PFSK-1 (cell line): ENCODE measurements at regions not wholly inside any gene's neighbourhood (a gene's known extent, or its start where the extent isn't known, plus 50 kb on each side); places are given as distances from the start of the nearest gene placed in this dataset.

Experiments
- FOXP2 ChIP-seq: optimal IDR thresholded peaks from 2 replicates; pipeline ENCODE3; 2011; ENCODE audit warnings: borderline replicate concordance, control low read depth, inconsistent platforms; ENCODE audit not compliant: insufficient read depth; ENCODE audit errors: extremely low read length, extremely low read depth
- POLR2AphosphoS5 ChIP-seq: IDR thresholded peaks from 2 replicates; pipeline ENCODE4 v1.6.1; 2012; ENCODE audit warnings: low read depth, mild to moderate bottlenecking, control low read depth, low read length, moderate library complexity
- SIN3A ChIP-seq: IDR thresholded peaks from 2 replicates; pipeline ENCODE4 v1.6.1; 2012; ENCODE audit warnings: mild to moderate bottlenecking, low read length, moderate library complexity, borderline replicate concordance; ENCODE audit not compliant: insufficient read depth
- TAF1 ChIP-seq: IDR thresholded peaks from 2 replicates; pipeline ENCODE4 v1.6.1; 2012; ENCODE audit warnings: low read length, control low read depth, borderline replicate concordance; ENCODE audit not compliant: insufficient read depth
- TF ChIP-seq, protein P1 (sequence below), 2 experiments: IDR thresholded peaks; 2 replicates each; pipeline versions ENCODE4 v1.6.1 to v1.8.0; 2011 to 2012; ENCODE audit warnings: low read depth in 2 of 2, low read length in 2 of 2, control low read depth in 1 of 2, inconsistent platforms in 1 of 2, mild to moderate bottlenecking in 1 of 2, moderate library complexity in 1 of 2; ENCODE audit not compliant: insufficient read depth in 1 of 2

DNA sequence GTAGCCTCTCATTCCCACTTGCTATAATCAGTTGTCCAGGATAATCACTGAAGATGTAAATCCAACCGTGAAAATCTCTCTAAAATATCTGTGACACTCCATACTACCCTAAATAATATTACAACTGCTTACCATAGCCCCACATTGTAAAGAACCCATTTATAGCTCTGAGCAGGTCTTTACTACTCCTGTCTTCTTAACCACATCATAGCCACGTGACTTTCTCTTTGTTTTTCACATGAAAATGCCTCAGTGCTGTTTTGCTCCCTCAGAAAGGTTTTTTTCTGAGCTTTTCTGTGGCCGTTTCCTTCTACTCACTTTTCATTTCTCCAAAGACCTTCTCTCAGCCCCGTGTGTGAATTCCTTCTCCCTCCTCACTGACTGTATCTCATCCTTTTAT, 662.2 kb upstream of the ADARB2 start:
- TF ChIP-seq SIN3A = no peak

GRCh38 chr10:2392145-2392812, 655.0 kb upstream of the ADARB2 start:
- no peak for TF ChIP-seq SIN3A
- TF ChIP-seq FOXP2 = no peak
- TF ChIP-seq TAF1 = no peak
- TF ChIP-seq, protein P1, sequence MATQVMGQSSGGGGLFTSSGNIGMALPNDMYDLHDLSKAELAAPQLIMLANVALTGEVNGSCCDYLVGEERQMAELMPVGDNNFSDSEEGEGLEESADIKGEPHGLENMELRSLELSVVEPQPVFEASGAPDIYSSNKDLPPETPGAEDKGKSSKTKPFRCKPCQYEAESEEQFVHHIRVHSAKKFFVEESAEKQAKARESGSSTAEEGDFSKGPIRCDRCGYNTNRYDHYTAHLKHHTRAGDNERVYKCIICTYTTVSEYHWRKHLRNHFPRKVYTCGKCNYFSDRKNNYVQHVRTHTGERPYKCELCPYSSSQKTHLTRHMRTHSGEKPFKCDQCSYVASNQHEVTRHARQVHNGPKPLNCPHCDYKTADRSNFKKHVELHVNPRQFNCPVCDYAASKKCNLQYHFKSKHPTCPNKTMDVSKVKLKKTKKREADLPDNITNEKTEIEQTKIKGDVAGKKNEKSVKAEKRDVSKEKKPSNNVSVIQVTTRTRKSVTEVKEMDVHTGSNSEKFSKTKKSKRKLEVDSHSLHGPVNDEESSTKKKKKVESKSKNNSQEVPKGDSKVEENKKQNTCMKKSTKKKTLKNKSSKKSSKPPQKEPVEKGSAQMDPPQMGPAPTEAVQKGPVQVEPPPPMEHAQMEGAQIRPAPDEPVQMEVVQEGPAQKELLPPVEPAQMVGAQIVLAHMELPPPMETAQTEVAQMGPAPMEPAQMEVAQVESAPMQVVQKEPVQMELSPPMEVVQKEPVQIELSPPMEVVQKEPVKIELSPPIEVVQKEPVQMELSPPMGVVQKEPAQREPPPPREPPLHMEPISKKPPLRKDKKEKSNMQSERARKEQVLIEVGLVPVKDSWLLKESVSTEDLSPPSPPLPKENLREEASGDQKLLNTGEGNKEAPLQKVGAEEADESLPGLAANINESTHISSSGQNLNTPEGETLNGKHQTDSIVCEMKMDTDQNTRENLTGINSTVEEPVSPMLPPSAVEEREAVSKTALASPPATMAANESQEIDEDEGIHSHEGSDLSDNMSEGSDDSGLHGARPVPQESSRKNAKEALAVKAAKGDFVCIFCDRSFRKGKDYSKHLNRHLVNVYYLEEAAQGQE (IDR thresholded peaks at IDR 0.05; ENCODE audit: insufficient read depth in 1 of 2, low read depth in 2 of 2, low read length in 2 of 2) = no peak
- TF ChIP-seq POLR2AphosphoS5 = no peak

- no peak for TF ChIP-seq POLR2AphosphoS5
- no peak for TF ChIP-seq TAF1
- no peak for TF ChIP-seq FOXP2
- no peak for TF ChIP-seq SIN3A
- TF ChIP-seq, protein P1 (IDR thresholded peaks at IDR 0.05; ENCODE audit: insufficient read depth in 1 of 2, low read depth in 2 of 2, low read length in 2 of 2) = no peak
Observed at GRCh38 chr10:2387672-2388071, 650.3 kb upstream of the ADARB2 start.

GRCh38 chr10:2387261-2387660, 649.9 kb upstream of the ADARB2 start:
- TF ChIP-seq, protein P1 (IDR thresholded peaks at IDR 0.05; ENCODE audit: insufficient read depth in 1 of 2, low read depth in 2 of 2, low read length in 2 of 2) = no peak
- TF ChIP-seq FOXP2 (no peak), POLR2AphosphoS5 (no peak), TAF1 (no peak), SIN3A (no peak)

DNA sequence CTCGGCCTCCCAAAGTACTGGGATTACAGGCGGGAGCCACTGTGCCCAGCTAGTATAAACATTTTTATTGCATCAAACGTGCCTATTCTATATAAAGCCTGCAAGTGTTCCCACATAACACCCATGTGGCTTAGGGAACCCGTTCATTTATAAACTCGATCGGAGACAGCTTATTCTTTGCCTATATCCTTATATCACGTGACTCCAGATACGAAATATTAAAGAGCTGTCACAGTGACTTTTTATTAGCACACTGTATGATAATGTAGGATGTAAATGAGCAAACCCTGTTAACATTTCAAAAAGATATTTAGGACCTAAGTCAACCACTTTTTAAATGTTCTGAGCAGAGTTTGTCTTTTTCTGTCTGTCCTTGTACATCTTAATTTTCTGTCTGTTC, 642.9 kb upstream of the ADARB2 start:
- TF ChIP-seq SIN3A (no peak), FOXP2 (no peak), POLR2AphosphoS5 (no peak), TAF1 (no peak)
- TF ChIP-seq, protein P1 (IDR thresholded peaks at IDR 0.05; ENCODE audit: insufficient read depth in 1 of 2, low read depth in 2 of 2, low read length in 2 of 2) = no peak
